Activated naive CD4-positive, alpha-beta T cell treated with anti-CD3 and anti-CD28 coated beads, Interleukin-2, amount 50 U/mL, for 16 hours (primary cell): ENCODE measurements at regions not wholly inside any gene's neighbourhood (a gene's known extent, or its start where the extent isn't known, plus 50 kb on each side); places are given as distances from the start of the nearest gene placed in this dataset.
"Not testable (repeated sequence)": the region's sequence is repeated elsewhere in the genome, so short reads cannot be mapped to it uniquely, and the experiment has no call there.

Experiments
- DNase-seq: peaks from one replicate; pipeline ENCODE4 v3.0.0-alpha.2; 2020

DNA sequence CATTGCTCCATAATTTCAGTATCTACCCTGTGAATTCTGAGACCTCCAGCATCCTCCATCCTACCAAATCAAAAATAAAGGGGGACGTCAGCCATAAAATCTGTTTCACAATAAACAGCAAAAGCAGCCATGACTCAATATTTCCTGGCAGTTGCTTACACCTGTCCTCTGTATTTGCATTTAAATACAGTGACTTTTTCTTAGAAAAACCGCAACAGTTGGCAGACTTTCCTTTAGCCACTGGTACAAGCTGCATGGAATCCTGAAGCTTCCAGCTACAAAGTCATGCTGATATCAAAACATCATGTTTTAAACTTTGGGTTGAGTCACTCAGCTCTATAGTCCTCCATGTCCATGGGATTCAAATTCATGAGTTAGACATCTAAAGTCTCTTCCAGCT, 278.0 kb upstream of the KAZN start:
- no peak for DNase-seq

DNA sequence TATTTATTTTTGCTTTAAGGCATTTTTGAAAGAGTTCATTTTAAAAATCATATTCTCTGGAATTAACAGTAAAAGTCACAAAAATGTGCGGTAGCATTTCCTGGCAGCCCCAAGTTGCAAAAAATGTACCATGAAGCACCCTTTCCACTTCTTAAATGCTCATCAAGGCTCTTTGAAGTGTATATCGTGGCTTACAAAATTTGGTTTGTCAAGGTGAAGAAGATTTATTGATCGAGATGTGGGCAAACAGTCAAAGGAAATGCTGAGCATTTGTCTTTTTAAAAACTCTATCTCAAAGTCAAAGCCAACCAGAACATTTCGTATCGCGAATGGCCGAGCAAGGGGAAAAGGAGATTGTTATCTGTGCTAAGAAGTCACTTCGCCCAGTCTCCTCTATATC, 277.5 kb upstream of the KAZN start:
- no peak for DNase-seq

DNA sequence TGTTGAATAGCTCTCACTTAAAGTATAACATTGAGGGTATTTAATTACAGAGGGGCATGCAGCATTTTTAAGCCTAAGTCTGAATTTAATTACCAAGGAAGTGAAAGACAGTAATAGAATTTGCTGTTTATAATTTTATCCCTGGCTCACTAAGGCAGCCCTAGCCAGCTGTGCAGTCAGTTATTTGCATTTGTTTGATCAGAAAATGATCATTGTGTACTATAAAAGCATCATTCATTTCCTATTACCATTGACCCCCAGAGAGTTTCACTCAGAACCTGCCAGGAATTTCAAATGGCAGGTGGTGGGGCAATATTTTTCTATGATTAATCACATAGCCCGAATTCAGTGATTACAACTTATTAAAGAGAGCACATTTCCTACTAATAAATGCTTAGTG, 277.1 kb upstream of the KAZN start:
- no peak for DNase-seq

DNA sequence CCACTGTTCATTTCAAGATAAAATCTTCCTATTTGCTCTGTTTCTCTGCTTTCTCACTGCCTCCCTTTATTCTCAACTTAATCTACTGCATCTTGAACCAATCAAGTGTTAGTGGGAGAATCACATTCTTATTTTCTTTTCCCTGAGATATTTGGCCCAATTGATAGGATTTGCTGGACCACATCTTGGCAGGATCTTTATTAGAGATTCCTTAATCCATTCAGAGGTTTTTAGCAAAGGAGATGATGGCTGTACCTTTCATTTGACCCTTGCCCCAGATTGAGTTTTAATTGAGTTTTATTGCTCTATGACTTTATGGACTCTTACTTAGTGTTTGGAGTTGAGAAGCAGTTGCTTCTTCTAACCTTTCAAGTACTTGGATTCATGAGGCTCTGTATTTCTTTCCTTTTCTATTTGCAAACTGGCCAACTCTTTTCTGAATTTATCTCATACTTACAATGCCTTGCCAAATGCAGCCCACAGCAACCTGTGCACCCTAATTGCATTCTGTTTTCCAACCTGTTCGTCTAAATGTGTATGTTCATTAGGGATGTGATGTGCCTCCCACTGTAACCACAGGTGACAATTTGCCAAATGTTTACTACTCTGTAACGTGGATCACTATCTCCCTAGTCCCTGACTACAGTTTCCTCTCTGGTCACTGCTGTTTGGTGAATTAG, 274.8 kb upstream of the KAZN start:
- no peak for DNase-seq

DNA sequence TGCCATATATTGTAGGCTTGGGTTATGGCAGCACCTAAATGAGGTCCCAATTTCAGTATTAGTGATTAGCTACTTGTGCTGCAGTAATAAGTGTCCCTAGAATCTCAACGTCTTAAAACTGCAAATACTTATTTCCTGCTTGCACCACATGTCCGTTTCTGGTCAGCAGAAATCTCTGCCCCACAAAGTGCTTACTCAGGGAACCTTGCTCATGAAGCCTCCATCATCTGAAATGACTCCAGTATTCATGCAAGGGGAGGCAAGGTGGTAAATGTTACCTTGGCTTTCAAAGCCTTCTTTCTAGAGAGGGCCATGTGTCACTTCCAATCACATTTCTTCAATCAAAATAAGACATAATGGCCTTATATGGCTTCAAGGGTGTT, 274.2 kb upstream of the KAZN start:
- no peak for DNase-seq

DNA sequence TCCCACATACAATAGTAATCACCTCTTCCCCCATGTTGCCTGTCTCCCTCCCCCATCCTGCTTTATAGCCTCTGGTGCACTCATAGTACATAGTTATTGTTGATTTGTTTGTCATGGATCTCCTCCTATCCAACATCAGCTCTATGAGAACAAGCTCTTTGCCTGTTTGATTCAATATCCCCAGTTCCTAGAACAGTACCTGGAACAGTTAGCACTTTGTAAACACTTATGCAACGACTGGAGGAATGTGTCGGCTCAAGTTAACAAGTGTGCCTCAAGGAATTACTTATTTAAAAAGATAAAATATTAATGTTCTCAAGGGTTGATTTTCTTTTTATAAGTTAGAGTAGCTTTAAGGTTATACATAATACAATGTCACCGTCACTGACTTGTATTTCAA, 271.6 kb upstream of the KAZN start:
- no peak for DNase-seq

DNA sequence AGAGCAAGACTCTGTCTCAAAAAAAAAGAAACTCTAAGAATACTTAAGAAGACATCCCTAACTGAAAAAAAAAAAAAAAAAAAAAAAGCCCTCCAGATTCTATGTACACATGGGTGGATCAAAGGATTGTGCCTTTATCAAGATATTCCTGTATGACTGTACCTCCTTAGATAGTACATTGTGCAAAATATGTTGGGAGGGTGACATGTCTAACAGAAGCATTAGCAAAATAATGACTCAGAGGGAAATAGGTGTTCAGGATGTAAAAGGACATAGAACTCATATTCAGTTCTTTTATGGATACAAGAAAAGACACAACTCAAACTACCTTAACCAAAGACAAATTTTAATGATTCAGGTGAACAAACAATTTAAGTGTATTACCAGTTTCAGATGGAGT, 269.8 kb upstream of the KAZN start:
- DNase-seq = no peak

DNA sequence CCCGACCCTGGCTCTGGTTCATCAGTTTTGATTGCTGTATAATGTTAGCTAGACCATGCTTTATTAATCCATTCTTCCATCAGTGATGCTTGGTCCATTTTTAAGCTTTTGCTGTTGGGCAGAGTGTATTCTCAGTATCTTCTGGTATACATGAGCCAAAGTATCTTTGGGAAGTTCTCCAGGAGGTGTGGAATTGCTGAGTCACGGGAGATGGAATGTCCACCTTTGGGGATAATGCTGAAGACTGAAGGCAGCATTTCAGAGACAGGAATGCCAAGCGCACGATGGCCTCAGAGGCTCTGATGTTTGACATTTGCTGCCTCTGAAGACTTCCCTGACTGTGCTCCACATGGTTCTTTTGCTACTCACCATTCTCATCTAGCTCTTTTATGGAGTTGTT, 266.3 kb upstream of the KAZN start:
- no peak for DNase-seq

DNA sequence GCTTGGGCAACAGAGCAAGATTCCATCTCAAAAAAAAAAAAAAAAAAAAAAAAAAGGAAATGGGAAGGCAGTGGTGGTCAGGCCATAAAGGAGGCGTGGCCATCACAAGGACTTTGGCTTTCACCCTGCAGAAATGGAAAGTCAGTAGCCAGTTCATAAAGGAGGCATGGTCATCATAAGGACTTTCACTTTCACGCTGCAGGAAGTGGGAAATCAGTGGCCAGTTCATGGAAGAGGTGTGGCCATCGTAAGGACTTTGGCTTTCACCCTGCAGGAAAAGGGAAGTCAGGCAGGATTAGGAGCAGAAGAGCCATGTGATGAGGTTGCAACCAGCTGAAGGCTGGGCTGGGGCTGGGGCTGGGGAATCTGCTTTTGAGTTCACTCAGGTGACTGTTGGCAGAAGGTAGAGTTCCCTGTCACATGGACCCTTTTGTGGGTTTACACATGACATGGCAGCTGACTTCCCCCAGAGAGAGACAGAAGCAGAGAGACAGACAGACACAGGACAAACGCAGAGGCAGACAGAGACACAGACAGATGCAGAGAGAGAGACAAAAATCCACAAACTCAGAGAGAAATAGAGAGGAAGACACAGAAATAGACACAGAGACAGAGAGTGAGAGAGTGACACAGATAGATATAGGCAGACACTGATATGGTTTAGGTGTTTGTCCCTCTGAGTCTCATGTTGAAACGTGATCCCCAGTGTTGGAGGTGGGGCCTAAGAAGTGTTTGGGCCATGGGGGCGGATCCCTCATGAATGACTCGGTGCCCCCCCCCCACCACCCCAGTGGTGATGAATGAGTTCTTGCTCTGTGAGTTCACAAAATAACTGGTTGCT, 263.9 kb upstream of the KAZN start:
- DNase-seq = peak; percentile 13

DNA sequence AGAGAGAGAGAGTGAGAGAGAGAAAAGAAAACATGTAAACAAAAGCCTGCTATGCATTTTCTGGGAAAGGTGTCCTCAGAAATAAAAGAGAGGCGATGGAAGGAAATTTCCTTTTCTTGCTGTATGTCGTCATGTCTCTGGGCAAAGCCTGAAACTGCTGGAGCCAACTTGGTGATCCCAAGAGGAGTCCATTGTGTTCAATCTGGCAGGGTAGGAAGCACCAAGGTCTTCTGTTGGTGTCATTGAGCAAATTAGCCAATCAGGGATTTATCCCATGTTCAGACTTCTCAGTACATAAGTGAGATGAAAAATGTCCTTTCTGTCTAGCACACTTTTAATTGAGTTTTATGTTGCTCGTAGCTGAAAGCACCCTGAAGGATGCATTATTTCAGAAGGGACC, 260.0 kb upstream of the KAZN start:
- DNase-seq = no peak

DNA sequence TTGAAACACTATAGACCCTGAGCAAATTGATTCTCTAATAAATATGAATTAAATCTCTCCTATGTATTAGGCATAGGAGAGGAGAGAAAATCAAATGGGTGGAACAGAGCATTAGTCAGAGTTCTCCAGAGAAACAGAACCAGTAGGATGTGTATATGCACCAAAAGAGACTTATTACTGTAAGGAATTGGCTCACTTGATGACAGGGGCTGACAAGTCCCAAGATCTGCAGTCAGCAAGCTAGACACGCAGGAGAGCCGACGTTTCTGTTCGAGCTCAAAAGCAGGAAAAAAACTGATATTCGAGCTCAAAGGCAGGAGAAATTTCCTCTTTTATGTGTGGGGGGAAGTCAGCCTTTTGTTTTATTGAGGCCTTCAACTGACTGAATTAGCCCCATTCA, 259.2 kb upstream of the KAZN start:
- no peak for DNase-seq

DNA sequence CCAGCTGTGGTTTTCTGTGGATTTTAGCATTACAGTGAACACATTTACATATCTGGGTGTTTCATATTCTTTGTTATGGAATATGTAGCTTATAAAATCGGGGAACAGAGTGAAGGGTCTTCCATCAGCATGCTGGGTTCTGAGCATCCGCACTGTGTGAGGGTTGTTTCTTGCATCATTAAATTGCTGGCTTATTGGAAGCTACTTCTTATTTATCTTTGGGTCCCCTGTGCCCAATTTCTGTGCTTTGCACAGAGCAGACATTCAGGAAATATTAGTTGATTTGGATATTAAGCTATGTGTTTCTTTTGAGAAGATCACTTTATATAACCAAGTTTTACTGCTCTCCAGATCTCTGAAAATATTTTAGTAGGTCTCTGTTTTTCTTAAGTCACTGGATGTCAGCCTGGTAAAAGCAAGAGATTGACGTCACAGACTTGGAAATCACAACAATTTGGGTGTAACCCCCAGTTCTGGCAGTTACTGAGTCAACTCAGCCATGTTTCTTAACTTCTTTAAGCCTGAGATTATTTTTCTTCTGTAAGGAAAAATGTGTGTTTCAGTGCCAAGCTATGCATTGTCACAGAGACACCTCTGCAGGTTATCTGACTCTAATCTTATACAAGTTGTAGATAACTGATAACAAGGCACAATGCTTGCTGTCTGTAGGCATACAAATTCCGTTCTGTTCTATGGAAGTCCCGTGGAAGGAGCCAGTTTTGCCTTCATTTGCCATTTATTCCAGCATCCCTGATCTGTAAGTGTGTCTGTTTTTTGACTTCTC, 258.3 kb upstream of the KAZN start:
- no peak for DNase-seq

DNA sequence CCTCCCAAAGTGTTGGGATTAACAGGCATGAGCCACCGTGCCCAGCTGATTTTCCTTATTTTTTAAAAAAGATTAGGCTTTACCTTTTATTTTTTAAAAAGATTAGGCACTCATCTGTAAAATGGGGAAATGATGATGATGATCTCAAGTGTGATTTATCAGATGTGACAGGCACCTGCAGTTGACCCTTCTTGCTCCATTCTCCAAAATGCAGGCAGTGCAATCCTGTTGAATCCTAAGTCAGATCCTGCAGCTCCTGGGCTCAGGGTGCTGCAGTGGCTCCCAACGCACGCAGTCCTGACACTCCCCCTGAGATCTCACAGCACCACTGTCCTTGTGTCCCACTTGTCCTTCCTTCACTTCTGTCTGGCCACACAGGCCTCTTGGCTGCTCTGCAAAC, 257.3 kb upstream of the KAZN start:
- no peak for DNase-seq

DNA sequence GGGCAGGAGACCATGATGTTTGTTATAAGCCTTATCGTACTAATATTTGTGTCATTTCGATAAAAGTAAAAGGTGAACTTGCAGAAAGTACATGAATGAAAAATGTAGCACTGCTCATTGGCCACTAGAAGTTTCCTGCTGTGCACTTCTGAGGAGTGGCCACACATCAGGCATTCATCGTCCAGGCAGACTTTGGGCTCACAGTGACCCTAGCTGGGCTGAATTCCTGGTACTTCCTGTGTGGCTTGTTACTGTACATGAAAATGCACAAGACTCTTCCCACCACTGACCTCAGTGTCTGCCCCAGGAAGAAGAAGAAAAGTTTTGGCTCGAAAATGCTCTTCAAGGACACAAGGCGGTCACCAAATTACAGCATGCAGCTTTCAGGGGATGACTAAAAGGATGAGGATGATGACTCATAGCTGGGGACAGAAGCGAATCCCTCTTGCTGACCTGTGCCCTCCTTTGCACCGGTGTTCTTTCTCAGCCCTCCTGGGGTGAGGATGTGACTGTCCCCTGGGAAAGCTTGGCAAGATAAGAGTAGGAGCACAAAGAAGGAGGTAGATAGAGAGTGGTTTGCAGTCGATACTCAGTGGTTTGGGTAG, 252.4 kb upstream of the KAZN start:
- no peak for DNase-seq

DNA sequence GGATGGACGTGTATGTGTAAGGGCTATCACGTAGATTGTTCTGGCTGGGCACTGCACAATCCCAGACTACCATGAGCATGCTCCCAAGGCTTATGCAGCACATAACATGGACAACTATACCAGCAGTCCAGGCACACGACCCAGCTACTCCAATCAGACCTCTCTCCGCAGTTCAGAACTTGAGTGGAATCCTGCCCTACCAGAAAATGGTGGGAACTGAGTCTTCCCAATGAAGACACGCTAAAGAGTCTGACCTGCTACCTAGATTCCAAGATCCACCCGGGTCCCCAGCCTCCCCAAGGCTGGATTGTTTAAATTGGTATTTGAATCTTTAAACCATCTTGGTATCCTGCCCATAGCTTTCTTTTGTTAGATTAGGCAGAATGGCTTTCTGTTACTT, 251.3 kb upstream of the KAZN start:
- DNase-seq = no peak

DNA sequence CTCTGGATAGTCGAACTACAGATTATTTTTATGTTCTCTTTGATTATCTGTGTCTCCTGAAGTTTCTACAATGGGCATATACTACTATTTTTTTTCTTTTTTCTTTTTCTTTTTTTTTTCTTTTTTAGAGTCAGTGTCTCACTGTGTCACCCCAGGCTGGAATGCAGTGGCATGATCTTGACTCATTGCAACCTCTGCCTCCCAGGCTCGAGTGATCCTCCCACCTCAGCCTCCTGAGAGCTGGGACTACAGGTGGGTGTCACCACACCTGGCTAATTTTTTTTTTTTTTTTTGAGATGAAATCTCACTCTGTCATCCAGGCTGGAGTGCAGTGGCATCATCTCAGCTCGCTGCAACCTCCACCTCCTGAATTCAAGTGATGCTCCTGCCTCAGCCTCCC, 250.7 kb upstream of the KAZN start:
- DNase-seq = no peak

DNA sequence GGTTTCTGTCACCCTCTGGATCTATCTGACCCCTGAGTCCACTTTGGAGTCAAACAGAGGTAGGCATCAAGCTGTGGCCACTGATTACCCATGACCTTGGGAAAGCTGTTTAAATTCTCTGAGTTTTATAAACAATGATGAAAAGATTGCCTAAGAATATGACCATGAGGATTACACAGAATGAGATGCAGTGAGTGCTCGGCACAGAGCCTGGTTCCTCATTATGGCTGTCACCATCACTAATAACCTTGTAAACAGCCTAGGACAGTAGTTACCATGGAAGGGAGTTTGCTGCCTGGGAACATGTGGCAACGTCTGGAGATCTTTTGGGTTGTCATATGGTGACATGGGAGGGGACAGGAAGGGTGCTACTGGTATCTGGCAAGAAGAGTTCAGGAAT, 248.3 kb upstream of the KAZN start:
- no peak for DNase-seq

DNA sequence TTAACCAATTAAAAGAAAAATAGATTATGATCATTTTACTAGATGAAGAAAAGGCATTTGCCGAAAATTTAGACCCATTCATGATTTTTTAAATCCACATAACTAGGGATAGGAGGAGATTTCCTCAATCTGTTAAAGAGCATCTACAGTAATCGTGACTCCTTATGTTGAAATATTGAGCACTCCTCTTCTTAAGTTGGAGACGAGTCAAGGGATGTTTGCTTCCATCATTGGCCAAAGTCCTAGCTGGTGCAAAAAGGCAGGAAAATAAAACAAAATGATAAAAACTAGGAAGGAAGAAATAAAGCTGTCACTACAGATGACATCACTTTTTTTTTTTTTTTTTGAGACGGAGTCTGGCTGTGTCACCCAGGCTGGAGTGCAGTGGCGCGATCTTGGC, 245.6 kb upstream of the KAZN start:
- DNase-seq = no peak

DNA sequence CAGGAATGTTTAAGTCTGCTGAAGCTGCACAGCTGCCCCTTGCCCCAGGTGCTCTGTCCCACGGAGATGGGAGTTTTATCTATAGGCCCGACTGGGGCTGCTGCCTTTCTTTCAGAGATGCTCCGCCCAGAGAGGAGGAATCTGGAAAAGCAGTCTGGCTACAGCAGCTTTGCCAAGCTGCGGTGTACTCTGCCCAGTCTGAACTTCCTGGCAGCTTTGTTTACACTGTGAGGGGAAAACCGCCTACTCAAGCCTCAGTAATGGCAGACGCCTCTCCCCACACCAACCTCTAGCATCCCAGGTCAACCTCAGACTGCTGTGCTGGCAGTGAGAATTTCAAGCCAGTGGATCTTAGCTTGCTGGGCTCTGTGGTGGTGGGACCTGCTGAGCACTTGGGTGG, 237.5 kb upstream of the KAZN start:
- DNase-seq = not testable (repeated sequence)

DNA sequence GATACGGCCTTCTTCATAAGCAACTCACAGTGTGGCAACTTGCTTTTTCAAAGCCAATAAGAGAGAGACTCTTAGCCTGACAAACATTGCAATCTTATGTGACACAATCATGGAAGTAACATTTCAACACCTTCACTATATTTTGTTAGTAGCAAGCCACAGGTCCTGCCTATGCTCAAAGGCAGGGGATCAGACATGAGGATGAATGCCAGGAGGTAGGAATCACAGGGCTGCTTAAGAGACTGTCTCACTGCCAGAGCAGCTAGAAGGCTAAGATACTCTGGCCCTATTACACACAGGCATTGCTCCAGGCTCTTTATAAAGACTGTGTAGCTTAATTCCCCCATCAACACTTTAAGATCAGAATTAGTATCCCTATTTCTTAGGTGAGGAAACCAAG, 236.2 kb upstream of the KAZN start:
- DNase-seq = no peak

DNA sequence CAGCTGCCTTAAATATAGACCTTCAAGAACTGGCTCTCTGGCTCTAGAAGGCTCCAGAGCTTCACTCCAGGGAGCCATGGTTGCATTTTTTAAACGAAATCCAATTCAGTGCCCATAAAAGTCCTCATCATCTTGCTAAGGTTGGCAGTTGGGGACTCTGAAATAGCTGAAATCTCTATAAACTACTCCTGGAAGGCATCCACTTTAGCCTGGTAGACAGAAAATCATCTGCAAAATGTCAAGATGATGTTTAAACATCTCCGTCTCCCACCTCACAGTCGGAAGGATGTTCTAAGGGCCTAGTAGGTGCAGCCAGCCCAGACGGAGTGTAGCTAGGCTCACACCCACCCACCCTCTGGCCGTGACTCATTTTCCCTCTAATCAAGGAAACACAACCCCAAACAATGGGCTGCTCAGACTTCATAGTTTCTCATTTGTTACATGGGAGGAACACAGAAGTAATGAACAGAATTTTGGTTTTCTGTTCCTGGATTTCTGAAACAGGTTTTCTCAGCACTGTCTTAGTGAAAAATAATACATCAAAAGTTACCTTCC, 235.4 kb upstream of the KAZN start:
- no peak for DNase-seq

DNA sequence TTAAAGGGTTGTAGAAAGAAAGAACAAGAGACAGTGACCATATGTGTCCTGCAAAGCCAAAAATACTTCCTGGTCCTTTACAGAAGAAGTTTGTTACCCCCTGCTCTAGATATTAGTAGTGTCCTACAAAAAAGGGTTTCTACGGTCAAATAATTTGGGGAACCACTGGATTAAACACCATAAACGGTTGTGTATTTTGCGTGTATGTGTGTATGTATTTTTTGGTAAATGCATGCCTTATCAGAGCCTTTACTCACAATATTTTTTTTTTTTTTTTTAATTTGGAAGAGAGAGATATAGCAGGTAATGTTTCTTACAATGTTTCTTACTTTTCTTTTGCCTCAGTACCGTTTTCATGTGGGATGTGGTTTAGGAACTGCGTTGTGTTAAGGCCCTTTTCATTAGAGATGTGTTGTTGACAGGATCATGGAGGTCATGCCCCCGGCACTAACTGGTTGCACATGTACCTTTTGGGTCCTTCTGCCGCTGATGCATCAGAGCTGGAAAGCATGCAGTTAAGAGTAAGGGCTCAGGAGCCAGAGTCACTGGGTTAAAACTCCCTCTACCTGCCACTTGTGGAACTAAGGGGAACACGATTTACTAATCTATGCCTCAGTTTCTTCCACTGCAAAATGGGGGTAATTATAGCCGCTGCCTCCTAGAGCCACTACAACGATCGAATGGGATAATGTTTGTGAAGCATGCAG, 234.6 kb upstream of the KAZN start:
- no peak for DNase-seq
